GM10266 (cell line): ENCODE measurements at regions not wholly inside any gene's neighbourhood (a gene's known extent, or its start where the extent isn't known, plus 50 kb on each side); places are given as distances from the start of the nearest gene placed in this dataset.

Experiments used
- DNase-seq: peaks from one replicate; pipeline ENCODE4 v3.0.0; 2012; ENCODE audit errors: extremely low spot score
- TF ChIP-seq, protein P1 (sequence below): IDR thresholded peaks from 2 replicates; pipeline ENCODE4 v1.5.1; 2012; ENCODE audit warnings: mild to moderate bottlenecking, low read depth; ENCODE audit not compliant: control insufficient read depth, insufficient read depth; ENCODE audit errors: missing control alignments

DNA sequence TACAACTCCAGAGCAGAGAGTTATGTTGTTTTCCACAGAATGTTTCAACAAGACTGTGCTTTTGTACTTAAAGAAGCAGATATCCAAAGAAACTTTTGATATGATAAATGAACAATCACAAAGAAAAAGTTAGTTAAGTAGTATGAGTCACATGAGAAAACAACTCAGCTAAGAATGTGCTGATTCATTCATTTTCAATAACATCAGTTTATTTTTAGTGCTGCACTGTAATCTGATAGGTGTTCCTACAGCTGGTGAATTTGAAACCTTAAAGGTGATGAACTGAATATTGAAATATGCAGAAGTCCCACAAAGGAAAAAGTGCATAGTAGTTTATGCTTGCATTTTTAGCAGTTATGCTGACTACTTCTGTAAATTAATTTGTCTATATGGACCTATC, 180.3 kb upstream of the TENM3 start:
- DNase-seq: no peak
- TF ChIP-seq, protein P1, sequence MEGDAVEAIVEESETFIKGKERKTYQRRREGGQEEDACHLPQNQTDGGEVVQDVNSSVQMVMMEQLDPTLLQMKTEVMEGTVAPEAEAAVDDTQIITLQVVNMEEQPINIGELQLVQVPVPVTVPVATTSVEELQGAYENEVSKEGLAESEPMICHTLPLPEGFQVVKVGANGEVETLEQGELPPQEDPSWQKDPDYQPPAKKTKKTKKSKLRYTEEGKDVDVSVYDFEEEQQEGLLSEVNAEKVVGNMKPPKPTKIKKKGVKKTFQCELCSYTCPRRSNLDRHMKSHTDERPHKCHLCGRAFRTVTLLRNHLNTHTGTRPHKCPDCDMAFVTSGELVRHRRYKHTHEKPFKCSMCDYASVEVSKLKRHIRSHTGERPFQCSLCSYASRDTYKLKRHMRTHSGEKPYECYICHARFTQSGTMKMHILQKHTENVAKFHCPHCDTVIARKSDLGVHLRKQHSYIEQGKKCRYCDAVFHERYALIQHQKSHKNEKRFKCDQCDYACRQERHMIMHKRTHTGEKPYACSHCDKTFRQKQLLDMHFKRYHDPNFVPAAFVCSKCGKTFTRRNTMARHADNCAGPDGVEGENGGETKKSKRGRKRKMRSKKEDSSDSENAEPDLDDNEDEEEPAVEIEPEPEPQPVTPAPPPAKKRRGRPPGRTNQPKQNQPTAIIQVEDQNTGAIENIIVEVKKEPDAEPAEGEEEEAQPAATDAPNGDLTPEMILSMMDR: no peak

DNA sequence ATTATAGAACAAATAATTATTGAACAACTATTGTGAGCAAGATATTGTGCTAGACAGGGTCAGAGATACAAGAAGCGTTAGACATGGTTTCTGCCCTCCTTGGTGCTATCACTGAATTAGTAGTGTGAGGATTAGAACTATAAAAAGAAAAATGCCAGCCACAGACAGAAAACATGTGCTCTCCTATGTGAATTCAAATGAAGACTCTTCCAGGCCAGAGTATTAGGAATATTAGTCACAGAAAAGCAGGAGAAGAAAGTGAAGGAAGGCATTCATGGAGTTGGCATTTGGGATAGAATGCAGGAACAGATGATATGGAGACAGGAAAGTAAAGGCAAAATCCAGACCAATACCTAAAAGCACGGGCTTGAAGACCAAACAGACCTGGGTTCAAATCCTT, 179.6 kb upstream of the TENM3 start:
- TF ChIP-seq, protein P1: no peak
- DNase-seq: no peak

DNA sequence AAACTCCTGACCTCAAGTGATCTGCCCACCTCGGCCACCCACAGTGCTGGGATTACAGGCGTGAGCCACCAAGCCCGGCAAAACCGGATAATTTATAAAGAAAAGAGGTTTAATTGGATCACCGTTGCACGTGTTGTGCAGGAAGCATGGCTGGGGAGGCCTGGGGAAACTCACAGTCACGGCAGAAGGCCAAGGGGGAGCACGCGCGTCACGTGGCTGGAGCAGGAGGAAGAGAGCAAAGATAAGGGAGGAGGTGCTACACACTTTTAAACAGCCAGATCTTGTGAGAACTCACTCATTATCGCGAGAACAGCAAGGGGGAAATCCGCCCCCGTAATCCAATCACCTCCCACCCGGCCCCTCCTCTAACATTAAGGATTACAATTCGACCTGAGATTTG, 177.9 kb upstream of the TENM3 start:
- no peak for DNase-seq
- TF ChIP-seq, protein P1: no peak

DNA sequence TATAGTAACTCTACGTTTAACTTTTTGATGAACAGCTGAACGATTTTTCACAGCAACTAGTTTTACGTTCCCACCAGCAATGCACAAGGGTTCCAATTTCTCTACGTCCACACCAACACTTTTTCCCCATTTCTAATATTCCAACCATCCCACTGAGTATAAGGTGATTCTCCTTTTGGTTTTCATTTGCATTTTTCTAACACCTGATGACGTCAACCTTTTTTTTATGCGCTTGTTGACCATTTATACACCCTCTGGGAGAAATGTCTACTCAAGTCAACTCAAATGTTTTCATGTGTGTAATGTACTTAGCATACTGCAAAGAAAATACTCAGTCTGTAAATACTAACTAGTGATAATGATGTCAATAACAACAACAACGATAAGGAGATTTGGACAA, 177.2 kb upstream of the TENM3 start:
- no peak for DNase-seq

DNA sequence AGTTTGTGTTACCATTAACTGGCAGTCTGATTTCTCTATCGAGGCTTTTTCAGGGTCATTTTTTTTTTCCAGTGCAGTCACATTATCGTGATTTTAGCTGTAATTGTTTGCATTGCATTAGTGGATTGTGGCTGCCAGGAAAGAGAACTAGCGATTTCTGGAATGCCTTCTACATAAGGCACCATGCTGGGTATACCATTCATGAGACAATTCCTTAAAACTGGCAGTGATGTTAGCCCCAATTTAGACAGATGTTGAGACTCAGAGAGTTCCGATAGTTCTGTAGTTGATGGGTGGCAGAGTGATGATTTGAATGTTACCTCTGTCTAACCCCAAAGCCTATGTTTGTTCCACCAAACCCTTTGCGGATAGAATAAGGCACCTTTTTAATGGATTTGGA, 175.4 kb upstream of the TENM3 start:
- TF ChIP-seq, protein P1: no peak
- DNase-seq: no peak

More for the DNA sequence above, 177.2 kb upstream of the TENM3 start:
- TF ChIP-seq, protein P1: no peak

DNA sequence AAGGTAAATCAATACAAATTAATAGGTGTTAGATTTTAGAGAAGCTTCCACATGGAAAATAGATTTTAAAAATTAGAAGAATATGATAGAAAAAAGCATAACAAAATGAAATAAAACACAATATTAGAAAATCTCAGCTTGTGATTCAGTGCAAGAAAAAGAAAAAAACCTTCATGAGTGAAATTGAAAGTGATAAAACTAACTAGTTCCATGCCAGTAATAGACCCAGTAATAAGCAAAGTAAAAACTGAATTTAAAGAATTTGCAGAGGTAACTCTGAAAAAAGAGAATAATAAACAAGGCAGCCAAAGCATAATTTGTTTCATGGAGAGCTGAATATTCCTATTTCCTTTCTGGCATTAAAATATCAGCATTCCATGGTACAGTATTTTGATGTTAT, 174.3 kb upstream of the TENM3 start:
- TF ChIP-seq, protein P1: no peak
- no peak for DNase-seq

DNA sequence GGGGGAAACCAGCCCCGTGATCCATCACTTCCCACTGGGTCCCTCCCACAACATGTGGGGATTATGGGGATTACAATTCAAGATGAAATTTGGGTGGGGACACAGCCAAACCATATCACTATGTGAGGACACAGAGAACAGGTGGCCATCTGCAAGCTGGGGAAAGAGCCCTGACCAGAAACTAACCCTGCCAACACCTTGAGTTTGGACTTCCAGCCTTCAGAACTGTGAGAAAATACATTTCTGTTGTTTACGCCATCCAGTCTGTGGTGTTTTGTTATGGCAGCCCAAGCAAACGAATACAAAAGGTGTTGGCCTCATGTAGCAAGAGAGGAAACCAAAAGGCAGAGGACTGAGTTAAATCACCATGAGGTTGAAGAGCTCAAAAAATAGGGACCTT, 169.9 kb upstream of the TENM3 start:
- DNase-seq: no peak
- TF ChIP-seq, protein P1: no peak
